Left kidney (tissue), 1 donor: ENCODE measurements at regions not wholly inside any gene's neighbourhood (a gene's known extent, or its start where the extent isn't known, plus 50 kb on each side); places are given as distances from the start of the nearest gene placed in this dataset.
A peak's percentile ranks its signal among the peaks of the same experiment; 100 is the strongest.

Experiments
- DNase-seq: peaks from one replicate; pipeline ENCODE4 v3.0.0-alpha.2; 2013

DNA sequence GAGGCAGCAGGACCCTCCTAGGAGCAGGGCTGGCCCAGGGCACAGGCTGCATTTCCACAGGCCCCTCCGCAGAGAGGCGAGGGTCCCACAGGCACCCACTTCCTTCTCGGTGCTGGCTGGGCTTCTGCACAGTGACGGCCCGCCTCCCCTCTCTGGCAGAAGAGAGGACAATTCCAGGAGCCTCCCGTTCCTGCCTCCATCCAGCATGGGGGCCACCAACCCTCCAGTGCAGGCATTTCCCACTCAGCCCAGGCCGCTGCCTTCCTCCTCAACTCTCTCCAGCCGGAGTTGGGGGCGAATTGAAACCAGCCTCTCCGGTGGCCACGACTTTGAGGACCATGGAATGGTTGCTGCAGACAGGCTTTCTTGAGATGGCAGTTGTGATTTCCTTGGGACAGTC lies 125.0 kb upstream of the PPP2R2D start:
- no peak for DNase-seq

- no peak for DNase-seq
These were observed 124.3 kb upstream of the PPP2R2D start for GRCh38 chr10:131776496-131776895.

- DNase-seq: no peak
These were observed 123.6 kb upstream of the PPP2R2D start for GRCh38 chr10:131777162-131777561.

- no peak for DNase-seq
These were observed 122.9 kb upstream of the PPP2R2D start for GRCh38 chr10:131777921-131778320.

DNA sequence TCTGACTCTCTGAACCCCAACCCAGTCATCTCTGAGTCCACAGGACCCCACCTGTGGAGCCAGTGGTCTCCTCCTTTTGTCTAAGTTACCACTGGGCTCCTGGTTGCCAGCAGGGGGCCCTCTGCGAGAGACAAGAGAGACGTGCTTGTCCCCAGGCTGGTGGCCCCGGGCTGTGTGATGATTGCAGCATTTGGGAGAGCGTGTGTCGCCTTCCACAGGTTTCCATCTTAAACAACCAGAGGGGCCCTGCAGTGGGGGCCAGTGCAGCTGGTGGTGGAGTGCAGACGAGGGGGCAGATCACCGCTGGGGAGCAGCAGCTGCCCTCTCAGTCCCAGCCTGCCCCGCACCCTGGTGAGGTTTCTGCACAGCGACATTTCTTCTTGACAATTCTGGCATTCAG lies 122.4 kb upstream of the PPP2R2D start:
- DNase-seq: no peak

- no peak for DNase-seq
These were observed 122.0 kb upstream of the PPP2R2D start for GRCh38 chr10:131778842-131779241.

DNA sequence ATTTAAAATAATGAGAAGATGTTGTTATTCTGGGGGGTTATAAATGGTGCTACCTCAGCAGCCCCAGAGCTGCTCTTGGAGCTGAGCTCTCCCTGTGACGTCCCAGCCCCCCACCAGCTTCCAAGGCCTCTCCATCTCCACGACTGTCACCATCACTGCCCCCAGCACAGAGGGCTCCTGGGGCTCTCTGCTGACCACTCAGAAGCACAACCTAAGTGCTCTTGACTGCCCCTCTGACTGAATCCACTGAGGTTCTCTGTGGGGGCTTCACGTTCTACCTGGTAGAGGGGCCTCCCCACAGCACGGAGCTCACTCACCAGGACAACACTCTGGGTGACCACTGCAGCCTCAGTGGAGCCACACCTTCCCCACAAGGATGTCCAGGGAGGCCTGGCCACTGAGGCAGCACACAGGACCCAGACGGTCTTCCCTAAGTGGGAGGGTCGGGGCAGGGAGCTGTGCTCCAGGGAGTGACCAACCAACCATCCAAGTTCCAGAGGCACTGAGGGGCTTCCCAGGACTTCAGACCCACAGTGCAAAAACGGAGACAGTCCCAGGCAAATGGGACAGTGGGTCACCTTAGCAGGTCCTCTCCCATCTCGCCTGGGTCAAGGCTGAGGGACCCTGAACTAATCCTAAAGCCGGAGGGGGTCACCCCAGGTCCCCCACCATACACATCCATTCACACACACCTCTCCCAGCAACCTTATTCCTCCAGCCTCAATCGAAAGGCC lies 121.0 kb upstream of the PPP2R2D start:
- DNase-seq: no peak

- no peak for DNase-seq
These were observed 119.7 kb upstream of the PPP2R2D start for GRCh38 chr10:131781076-131781475.

DNA sequence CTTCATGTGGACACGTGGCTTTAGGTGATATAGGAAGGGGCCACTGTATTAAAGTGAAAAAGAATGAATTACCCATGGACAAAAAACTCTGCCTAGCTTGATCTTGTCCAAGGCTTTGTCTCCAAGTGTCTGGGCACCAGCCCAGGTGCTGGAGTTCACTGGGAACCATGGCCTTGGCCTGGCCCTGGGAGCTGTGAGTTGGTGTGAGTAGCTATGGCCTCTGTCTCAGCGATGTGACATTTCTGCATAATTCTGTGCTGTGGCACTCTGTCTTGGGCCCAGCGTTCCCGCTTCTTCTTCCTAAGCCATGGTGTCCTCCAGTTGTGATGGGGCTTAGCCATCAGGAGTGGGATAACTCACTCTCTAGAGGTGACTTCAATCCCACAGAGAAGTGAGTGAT lies 119.0 kb upstream of the PPP2R2D start:
- no peak for DNase-seq

DNA sequence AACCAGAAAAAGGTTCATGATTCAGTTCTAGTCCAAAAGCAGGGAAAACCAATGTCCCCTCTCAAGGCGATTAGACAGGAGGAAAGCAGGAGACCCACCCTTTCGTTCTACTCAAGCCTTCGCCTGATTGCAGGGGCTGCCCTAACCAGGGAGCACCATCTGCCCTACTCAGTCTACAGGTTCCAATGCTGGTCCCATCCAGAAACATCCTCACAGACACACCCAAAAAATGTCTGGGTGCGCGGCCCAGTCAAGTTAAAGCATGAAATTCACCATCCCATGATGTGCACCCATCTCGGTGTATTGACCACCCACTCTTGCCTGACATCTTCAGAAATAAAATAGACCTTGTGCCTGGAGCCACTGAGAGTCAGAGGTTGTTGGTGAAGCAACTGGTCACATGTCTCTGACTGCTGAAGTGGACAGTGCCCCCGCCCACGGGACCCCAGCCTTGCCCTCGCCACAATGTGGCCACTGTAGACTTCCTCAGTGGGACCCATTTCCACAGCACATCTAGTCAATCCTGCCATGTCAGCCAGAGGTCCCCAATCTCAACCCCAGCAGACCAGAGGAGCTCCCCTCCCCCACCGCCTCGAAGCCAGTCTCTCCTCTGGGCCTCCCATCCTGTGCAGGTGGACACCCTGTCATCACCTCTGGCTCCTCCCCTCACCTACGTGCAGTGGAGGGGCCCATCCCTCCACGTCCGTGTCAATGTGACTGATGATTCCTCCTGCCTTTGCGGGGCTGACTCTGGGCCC lies 116.3 kb upstream of the PPP2R2D start:
- DNase-seq: no peak

DNA sequence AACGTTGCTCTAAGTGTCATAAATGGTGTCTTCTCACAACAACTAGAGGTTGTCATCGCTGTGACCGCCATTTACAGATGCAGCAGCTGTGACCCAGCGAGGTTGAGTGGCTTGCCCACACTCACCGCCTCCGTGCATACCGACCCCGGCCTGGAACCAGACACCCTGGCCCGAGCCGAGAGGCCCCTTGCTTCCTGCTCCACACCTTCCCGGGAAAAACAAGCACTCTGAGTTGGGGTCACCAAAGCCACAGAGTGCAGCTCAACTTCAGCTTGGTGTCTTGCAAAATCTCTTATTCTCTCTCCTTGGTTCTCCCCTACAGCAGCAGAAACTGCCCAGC lies 115.7 kb upstream of the PPP2R2D start:
- no peak for DNase-seq

DNA sequence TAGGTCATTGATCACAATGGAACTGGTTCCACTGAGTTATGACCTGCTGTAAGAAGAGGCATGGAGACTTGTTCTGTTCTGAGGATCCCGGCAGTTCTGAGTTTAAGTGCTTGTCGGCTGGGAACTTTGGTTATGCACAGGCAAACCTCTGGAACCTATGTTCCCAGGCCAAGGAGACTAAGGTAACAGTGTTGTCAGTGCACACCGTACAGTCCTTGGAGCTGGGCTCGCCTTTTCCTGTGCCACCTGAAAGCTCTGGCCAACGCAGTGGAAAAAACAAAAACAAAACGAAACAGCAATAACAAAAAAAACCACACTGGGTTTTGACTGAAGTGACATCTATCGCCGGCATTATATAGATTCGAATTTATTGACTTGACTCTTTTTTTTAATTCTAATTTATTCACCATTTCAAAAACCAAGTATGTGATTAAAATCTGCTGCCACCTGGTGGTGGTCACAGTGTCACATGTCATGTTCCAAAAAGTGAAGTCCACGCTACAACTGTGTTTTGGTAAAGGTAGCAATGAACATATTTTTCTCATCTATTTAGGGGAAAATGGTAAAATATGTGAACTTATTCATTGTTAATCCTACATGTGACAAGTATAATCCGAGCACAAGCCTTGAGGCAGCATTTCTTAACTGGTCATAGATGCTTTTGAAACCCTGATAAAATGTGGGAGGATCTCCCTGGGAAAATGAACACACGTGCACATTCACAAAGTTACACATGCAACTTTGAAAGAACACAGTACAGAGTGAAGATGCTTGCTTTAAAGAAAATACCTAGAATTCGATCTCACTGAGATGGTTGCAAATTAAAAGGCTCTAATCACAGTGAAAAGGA lies 113.8 kb upstream of the PPP2R2D start:
- peak; percentile 49 for DNase-seq

DNA sequence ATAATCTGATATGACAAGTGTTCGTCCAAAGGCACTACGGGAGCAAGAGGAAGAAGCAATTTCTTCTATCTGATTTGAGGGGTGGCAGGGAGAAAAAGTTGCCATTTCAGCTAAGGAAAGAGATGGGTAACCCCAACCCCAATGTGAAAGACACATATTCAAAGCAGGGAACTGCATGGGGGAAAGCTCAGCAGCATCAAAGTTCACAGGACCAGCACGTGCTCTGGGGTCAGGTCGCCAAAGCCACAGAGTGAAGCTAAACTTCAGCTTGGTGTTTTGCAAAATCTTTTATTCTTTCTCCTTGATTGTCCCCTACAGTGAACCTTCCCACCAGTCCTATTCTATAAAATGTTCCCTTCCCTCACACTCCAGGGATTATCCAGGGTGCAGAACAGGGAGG lies 112.8 kb upstream of the PPP2R2D start:
- no peak for DNase-seq

GRCh38 chr10:131788386-131788785 lies 112.4 kb upstream of the PPP2R2D start:
- no peak for DNase-seq

- no peak for DNase-seq
These were observed 111.3 kb upstream of the PPP2R2D start for GRCh38 chr10:131789516-131789915.

DNA sequence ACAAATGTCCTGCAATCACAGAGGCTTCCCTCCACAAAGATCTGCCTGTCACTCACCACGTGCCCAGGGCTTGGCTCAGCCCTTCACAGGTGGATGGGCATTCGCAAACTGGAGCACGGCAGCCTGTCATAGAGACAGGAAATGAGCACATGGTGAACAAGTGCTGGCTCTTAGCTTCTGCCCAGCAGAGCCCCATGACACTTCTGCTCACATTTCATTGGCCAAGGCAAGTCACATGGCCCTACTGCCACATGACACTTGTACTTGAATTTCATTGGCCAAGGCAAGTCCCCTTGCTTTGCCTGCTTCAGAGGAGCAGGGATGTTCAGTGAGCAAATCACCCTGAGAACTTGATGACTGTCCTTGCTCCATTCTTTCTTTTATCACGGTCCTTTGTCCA lies 110.8 kb upstream of the PPP2R2D start:
- no peak for DNase-seq

DNA sequence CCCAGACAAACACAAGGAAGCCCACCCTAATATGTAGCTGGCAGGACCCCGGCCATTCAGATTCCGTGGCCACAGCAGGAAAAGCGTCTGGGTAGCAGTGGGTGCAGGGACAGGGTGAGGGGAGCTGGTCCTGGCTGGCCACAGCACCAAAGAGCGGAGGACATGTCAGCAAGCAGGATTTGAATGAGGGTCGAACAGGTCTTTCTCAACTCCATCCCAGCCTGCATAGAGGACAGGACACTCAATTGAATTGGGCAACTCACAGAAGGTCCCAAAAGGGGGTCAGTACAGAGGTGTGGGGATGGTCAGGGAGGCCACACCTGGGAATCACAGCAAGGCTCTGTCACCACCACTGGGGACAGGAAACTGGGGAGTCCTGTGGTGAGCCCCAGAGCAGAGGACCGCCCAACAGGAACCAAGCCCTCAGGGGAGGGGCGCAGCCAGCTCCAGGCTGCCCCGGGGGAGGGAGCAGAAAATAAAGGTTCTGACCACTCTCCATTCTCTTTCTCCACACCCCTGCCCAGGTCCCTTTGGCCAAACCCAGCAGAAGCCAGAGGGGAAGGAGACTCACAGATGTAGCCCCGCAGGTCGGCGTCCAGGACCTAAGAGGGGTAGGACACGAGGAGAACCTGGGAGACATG lies 108.7 kb upstream of the PPP2R2D start:
- no peak for DNase-seq

- DNase-seq: no peak
These were observed 108.0 kb upstream of the PPP2R2D start for GRCh38 chr10:131792809-131793208.

GRCh38 chr10:131795761-131796160 lies 105.0 kb upstream of the PPP2R2D start:
- no peak for DNase-seq

DNA sequence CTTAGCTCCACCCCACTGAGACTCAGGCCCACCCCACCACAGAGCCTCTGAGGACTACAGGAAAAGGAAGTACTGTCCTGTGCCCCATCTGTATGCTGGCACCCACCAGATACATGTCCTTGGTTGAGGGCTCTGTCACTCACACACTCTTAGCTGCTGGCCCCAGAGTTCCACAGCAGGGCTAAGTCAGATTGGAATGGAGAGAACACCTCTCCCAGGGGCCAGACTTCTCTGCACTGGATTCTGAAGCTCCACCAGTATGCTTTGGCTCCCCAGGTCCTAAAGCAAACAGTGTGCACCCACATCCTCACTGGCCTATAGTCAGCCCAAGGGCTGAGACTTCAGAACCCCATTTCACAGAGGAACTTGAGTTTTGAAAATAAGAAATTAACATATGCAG lies 103.2 kb upstream of the PPP2R2D start:
- DNase-seq: no peak

DNA sequence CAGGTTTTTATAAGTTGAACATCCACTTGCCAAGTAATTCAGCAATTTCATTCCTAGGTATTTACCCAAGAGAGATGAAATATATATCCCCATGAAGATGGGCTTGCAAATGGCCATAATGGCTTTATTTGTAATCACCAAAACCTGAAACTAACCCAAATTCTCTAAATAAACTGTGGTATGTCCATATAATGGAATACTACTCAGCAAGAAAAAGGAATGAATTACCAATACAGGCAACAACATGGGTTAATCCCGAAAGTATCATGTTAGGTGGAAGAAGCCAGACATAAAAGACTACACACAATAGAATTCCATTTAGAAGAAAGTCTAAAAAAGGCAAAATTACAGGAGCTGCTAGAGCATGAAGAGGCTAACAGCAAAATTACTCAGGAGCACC lies 101.4 kb upstream of the PPP2R2D start:
- DNase-seq: no peak

GRCh38 chr10:131802156-131802915 lies 98.5 kb upstream of the PPP2R2D start:
- no peak for DNase-seq
